H1 (cell line): ENCODE measurements at regions not wholly inside any gene's neighbourhood (a gene's known extent, or its start where the extent isn't known, plus 50 kb on each side); places are given as distances from the start of the nearest gene placed in this dataset.

Experiments
- JUND ChIP-seq: IDR thresholded peaks from 2 replicates; pipeline ENCODE4 v1.6.1; 2011; ENCODE audit warnings: mild to moderate bottlenecking, improper control_type of control experiment, low read length
- POLR2A ChIP-seq, 2 experiments: IDR thresholded peaks; 1 replicate in 1 of 2; 2 replicates in 1 of 2; pipeline ENCODE4 v1.6.1; 2011; ENCODE audit warnings: low read depth in 2 of 2, low read length in 2 of 2, mild to moderate bottlenecking in 2 of 2; ENCODE audit errors: control extremely low read depth in 1 of 2
- RNF2 ChIP-seq: fragments of 200-900, 300-1000 bp; sonication (generic); IDR thresholded peaks from 2 replicates; pipeline ENCODE4 v1.7.1; 2016; ENCODE audit warnings: borderline replicate concordance, low read depth, mild to moderate bottlenecking, antibody characterized with exemption, low read length; ENCODE audit not compliant: poor library complexity, severe bottlenecking; ENCODE audit errors: missing control alignments
- RXRA ChIP-seq: IDR thresholded peaks from 2 replicates; pipeline ENCODE4 v1.6.1; 2011; ENCODE audit warnings: low read depth, mild to moderate bottlenecking, low read length, moderate library complexity; ENCODE audit not compliant: insufficient read depth
- SUZ12 ChIP-seq: fragments of 200-600 bp; sonication (generic); IDR thresholded peaks from 2 replicates; pipeline ENCODE4 v1.6.1; 2012; ENCODE audit warnings: mild to moderate bottlenecking, inconsistent platforms, low read length, moderate library complexity, mixed read lengths
- TF ChIP-seq, protein P1 (sequence below), 3 experiments: IDR thresholded peaks; 1 replicate in 2 of 3; 2 replicates in 1 of 3; pipeline versions ENCODE4 v1.5.1 to v1.6.1; 2011; ENCODE audit warnings: low read length in 3 of 3, mild to moderate bottlenecking in 3 of 3, inconsistent platforms in 2 of 3, low read depth in 1 of 3, moderate library complexity in 1 of 3; ENCODE audit not compliant: insufficient read depth in 1 of 3; ENCODE audit errors: control extremely low read depth in 1 of 3

DNA sequence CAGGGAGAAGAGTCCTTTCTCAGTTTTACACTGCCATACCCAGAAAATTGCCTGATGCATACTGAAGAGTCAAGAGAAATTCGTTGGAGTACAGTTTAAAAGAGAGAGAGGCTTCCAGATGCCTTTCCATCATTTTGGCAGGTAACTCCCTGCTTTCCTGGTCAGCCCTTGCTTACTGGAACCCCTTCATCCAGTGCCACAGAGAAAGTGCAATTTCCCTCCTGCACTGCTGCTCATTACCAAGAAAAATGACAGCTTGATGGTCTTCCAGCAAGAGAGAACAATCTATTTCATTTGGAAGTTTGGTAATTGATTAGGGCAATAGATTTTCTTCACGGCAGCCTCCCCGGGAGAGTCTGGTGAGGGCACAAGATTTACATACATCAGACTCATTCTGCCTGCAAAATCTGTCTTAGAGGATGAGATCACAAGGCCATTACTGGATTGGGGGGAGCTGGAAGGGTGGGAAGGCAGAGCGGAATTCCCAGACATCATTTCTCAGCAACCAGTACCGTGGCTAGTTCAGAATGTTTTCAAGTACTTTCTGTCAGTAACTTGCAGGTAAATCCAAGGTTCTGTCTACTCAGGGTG is 102.8 kb upstream of the SLC14A2 start:
- no peak for TF ChIP-seq JUND
- TF ChIP-seq, protein P1, sequence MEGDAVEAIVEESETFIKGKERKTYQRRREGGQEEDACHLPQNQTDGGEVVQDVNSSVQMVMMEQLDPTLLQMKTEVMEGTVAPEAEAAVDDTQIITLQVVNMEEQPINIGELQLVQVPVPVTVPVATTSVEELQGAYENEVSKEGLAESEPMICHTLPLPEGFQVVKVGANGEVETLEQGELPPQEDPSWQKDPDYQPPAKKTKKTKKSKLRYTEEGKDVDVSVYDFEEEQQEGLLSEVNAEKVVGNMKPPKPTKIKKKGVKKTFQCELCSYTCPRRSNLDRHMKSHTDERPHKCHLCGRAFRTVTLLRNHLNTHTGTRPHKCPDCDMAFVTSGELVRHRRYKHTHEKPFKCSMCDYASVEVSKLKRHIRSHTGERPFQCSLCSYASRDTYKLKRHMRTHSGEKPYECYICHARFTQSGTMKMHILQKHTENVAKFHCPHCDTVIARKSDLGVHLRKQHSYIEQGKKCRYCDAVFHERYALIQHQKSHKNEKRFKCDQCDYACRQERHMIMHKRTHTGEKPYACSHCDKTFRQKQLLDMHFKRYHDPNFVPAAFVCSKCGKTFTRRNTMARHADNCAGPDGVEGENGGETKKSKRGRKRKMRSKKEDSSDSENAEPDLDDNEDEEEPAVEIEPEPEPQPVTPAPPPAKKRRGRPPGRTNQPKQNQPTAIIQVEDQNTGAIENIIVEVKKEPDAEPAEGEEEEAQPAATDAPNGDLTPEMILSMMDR (IDR thresholded peaks at IDR 0.05; ENCODE audit: control extremely low read depth in 1 of 3, insufficient read depth in 1 of 3, low read depth in 1 of 3, low read length in 3 of 3): no peak
- no peak for TF ChIP-seq RNF2
- no peak for TF ChIP-seq POLR2A (IDR thresholded peaks at IDR 0.05; ENCODE audit: control extremely low read depth in 1 of 2, low read depth in 2 of 2, low read length in 2 of 2)
- TF ChIP-seq SUZ12: no peak
- no peak for TF ChIP-seq RXRA
